ENCODE measurements at regions not wholly inside any gene's neighbourhood (a gene's known extent, or its start where the extent isn't known, plus 50 kb on each side); places are given as distances from the start of the nearest gene placed in this dataset.

- TF ChIP-seq CTCF (optimal IDR thresholded peaks at IDR 0.05 in 1 of 3, IDR thresholded peaks at IDR 0.05 in 1 of 3, conservative IDR thresholded peaks at IDR 0.05 in 1 of 3; ENCODE audit: extremely low read depth in 1 of 3, insufficient read depth in 2 of 3, low read length in 3 of 3), result no peak
- no peak for TF ChIP-seq EZH2 (IDR thresholded peaks at IDR 0.05; ENCODE audit: low read length)
These were observed 612.4 kb upstream of the ZFP42 start for GRCh38 chr4:187383181-187383580.
